Right cardiac atrium (tissue), 5 donors: ENCODE measurements at regions not wholly inside any gene's neighbourhood (a gene's known extent, or its start where the extent isn't known, plus 50 kb on each side); places are given as distances from the start of the nearest gene placed in this dataset.

Experiments used
- ATAC-seq, 2 donors: fragments of 200-7000 bp; cut with Tn5 transposase; one replicate each; pipeline versions ENCODE4 v1.8.0 to v1.9.1; 2020; ENCODE audit warnings: moderate library complexity in 2 of 2, mild to moderate bottlenecking in 1 of 2
- DNase-seq, 3 donors: peaks; one replicate each; pipeline ENCODE4 v3.0.0-alpha.2; 2020
- H3K27ac ChIP-seq: one replicate; pipeline ENCODE4 v1.5.1; 2013; ENCODE audit warnings: mild to moderate bottlenecking, low read length, control low read depth, moderate library complexity
- H3K27me3 ChIP-seq: one replicate; pipeline ENCODE4 v1.6.1; 2013; ENCODE audit not compliant: control insufficient read depth, insufficient read depth
- H3K4me1 ChIP-seq: one replicate; pipeline ENCODE4 v1.6.1; 2013; ENCODE audit warnings: low read length; ENCODE audit not compliant: control insufficient read depth, insufficient read depth
- H3K4me3 ChIP-seq: one replicate; pipeline ENCODE4 v1.5.1; 2013; ENCODE audit warnings: low read length, control low read depth
- H3K9me3 ChIP-seq: one replicate; pipeline ENCODE4 v1.6.1; 2013; ENCODE audit warnings: low read length; ENCODE audit not compliant: control insufficient read depth
- WGBS: extraction: QIAGEN DNeasy Blood & Tissue Kit; methylation state at CpG from one replicate; pipeline ENCODE4 v1.1.7; 2013; 5-methylcytosine and 5-hydroxymethylcytosine counted together
- intact Hi-C, 4 donors: fragments of 100-400 bp; cut with DNase I; formaldehyde crosslinking; loops; one replicate each; pipeline versions ENCODE4 v1.11.0 to v1.14.0; 2022 to 2023
- donor health status: healthy with polysubstance abuse.
- donor health status: DM: no; HTN: yes; CAD: no.
- donor health status: DM: no; HTN: no; CAD: no.
- donor health status: DM: no; HTN: yes; CAD: no; lungs with severe emphysema.
- donor health status: DM: yes; HTN: yes; CAD: no.

GRCh38 chr10:90481326-90481923 is 376.4 kb downstream of the HTR7 start:
- 85% methylated on average over 4 of the region's 4 CpGs for WGBS
- intact Hi-C loops: no loop called here
- H3K27me3 ChIP-seq: no peaks in the 10 kb centered on the region
- ATAC-seq (no peak), DNase-seq (no peak)
- no peaks in the 10 kb centered on the region for H3K9me3 ChIP-seq
- no peaks in the 10 kb centered on the region for H3K4me1 ChIP-seq
- no peak overlapping the region for H3K27ac ChIP-seq
- H3K4me3 ChIP-seq: no peak overlapping the region

- 74% methylated on average over 3 of the region's 3 CpGs for WGBS
- intact Hi-C loops: no loop called here
- no peaks in the 10 kb centered on the region for H3K27me3 ChIP-seq
Measured at GRCh38 chr10:90484518-90484917, 373.3 kb downstream of the HTR7 start.

GRCh38 chr10:90494183-90494582 is 363.7 kb downstream of the HTR7 start:
- Histone ChIP-seq H3K4me1 (no peaks in the 10 kb centered on the region), H3K27me3 (no peaks in the 10 kb centered on the region), H3K4me3 (no peak overlapping the region), H3K27ac (no peak overlapping the region), H3K9me3 (no peaks in the 10 kb centered on the region)
- WGBS: 83% methylated on average over 2 of the region's 2 CpGs
- ATAC-seq (no peak), DNase-seq (no peak)
- intact Hi-C loops: no loop called here

More at GRCh38 chr10:90484518-90484917, 373.3 kb downstream of the HTR7 start:
- H3K4me1 ChIP-seq: no peaks in the 10 kb centered on the region
- DNase-seq (peak in 1 of 3 donors; percentile 12), ATAC-seq (peak; percentile 48 to 63)
- H3K27ac ChIP-seq: no peak overlapping the region
- no peaks in the 10 kb centered on the region for H3K9me3 ChIP-seq
- no peak overlapping the region for H3K4me3 ChIP-seq

- Histone ChIP-seq H3K4me3 (no peak overlapping the region), H3K9me3 (no peaks in the 10 kb centered on the region), H3K4me1 (no peaks in the 10 kb centered on the region), H3K27me3 (no peaks in the 10 kb centered on the region), H3K27ac (no peak overlapping the region)
- DNase-seq: no peak
- 84% methylated on average over 2 of the region's 2 CpGs for WGBS
- intact Hi-C loops: no loop called here
- no peak for ATAC-seq
Measured at GRCh38 chr10:90504172-90504571, 353.7 kb downstream of the HTR7 start.

GRCh38 chr10:90526721-90527120 is 331.1 kb downstream of the HTR7 start:
- Histone ChIP-seq H3K4me3 (no peak overlapping the region), H3K9me3 (peaks cover 2% of the 10 kb centered on the region), H3K4me1 (no peaks in the 10 kb centered on the region), H3K27ac (no peak overlapping the region), H3K27me3 (no peaks in the 10 kb centered on the region)
- DNase-seq: no peak
- no peak for ATAC-seq
- WGBS: 80% methylated on average over 1 of the region's 1 CpG
- intact Hi-C loops: no loop called here

GRCh38 chr10:90530521-90530920 is 327.3 kb downstream of the HTR7 start:
- intact Hi-C loops: no loop called here
- WGBS: 28% methylated on average over 3 of the region's 3 CpGs
- Histone ChIP-seq H3K4me1 (no peaks in the 10 kb centered on the region), H3K4me3 (no peak overlapping the region), H3K27ac (no peak overlapping the region), H3K9me3 (peaks cover 2% of the 10 kb centered on the region), H3K27me3 (no peaks in the 10 kb centered on the region)
- no peak for ATAC-seq
- DNase-seq: no peak

- DNase-seq: no peak
- WGBS: 89% methylated on average over 1 of the region's 1 CpG
- ATAC-seq: no peak
- intact Hi-C loops: no loop called here
- H3K27ac ChIP-seq: no peak overlapping the region
- no peaks in the 10 kb centered on the region for H3K27me3 ChIP-seq
- no peak overlapping the region for H3K4me3 ChIP-seq
- no peaks in the 10 kb centered on the region for H3K4me1 ChIP-seq
- no peaks in the 10 kb centered on the region for H3K9me3 ChIP-seq
Measured at GRCh38 chr10:90557385-90557784, 300.5 kb downstream of the HTR7 start.

GRCh38 chr10:90560331-90560730 is 297.5 kb downstream of the HTR7 start:
- no peaks in the 10 kb centered on the region for H3K27me3 ChIP-seq
- no peak for ATAC-seq
- no peaks in the 10 kb centered on the region for H3K4me1 ChIP-seq
- H3K9me3 ChIP-seq: no peaks in the 10 kb centered on the region
- intact Hi-C loops: no loop called here
- 53% methylated on average over 2 of the region's 2 CpGs for WGBS
- DNase-seq: no peak
- no peak overlapping the region for H3K4me3 ChIP-seq
- no peak overlapping the region for H3K27ac ChIP-seq

GRCh38 chr10:90561666-90562065 is 296.2 kb downstream of the HTR7 start:
- no peak for DNase-seq
- Histone ChIP-seq H3K4me1 (no peaks in the 10 kb centered on the region), H3K27me3 (no peaks in the 10 kb centered on the region), H3K4me3 (no peak overlapping the region), H3K27ac (no peak overlapping the region), H3K9me3 (no peaks in the 10 kb centered on the region)
- intact Hi-C loops: no loop called here
- WGBS: 49% methylated on average over 4 of the region's 4 CpGs
- no peak for ATAC-seq

- Histone ChIP-seq H3K4me3 (no peak overlapping the region), H3K9me3 (no peaks in the 10 kb centered on the region), H3K4me1 (no peaks in the 10 kb centered on the region), H3K27me3 (no peaks in the 10 kb centered on the region), H3K27ac (no peak overlapping the region)
- DNase-seq (no peak), ATAC-seq (no peak)
- 87% methylated on average over 8 of the region's 8 CpGs for WGBS
- intact Hi-C loops: no loop called here
Measured at GRCh38 chr10:90571481-90572258, 286.2 kb downstream of the HTR7 start.

- no peak for ATAC-seq
- H3K4me3 ChIP-seq: no peak overlapping the region
- WGBS: 48% methylated on average over 3 of the region's 3 CpGs
- no peaks in the 10 kb centered on the region for H3K4me1 ChIP-seq
- no peaks in the 10 kb centered on the region for H3K9me3 ChIP-seq
- DNase-seq: no peak
- intact Hi-C loops: no loop called here
- H3K27ac ChIP-seq: no peak overlapping the region
- H3K27me3 ChIP-seq: no peaks in the 10 kb centered on the region
Measured at GRCh38 chr10:90575125-90575524, 282.7 kb downstream of the HTR7 start.
